D721Med (cell line): ENCODE measurements at regions not wholly inside any gene's neighbourhood (a gene's known extent, or its start where the extent isn't known, plus 50 kb on each side); places are given as distances from the start of the nearest gene placed in this dataset.

ENCODE experiments used
- DNase-seq: peaks from one replicate; pipeline ENCODE4 v3.0.0; 2011; ENCODE audit warnings: low spot score; ENCODE audit not compliant: insufficient read length
- FAIRE-seq: peaks from 2 replicates; lab custom pipeline; 2011; peaks lifted over from hg19 to GRCh38; lab: Jason Lieb, UNC
- TF ChIP-seq, protein P1 (sequence below): IDR thresholded peaks from 2 replicates; pipeline ENCODE4 v1.5.1; 2012; ENCODE audit warnings: mild to moderate bottlenecking, control low read depth; ENCODE audit not compliant: insufficient read depth; ENCODE audit errors: missing control alignments

GRCh38 chr2:198479065-198479464, 674.7 kb downstream of the PLCL1 start:
- DNase-seq (no peak), FAIRE-seq (no peak)

GRCh38 chr2:198478361-198478760, 674.0 kb downstream of the PLCL1 start:
- no peak for DNase-seq
- FAIRE-seq = no peak
- TF ChIP-seq, protein P1, sequence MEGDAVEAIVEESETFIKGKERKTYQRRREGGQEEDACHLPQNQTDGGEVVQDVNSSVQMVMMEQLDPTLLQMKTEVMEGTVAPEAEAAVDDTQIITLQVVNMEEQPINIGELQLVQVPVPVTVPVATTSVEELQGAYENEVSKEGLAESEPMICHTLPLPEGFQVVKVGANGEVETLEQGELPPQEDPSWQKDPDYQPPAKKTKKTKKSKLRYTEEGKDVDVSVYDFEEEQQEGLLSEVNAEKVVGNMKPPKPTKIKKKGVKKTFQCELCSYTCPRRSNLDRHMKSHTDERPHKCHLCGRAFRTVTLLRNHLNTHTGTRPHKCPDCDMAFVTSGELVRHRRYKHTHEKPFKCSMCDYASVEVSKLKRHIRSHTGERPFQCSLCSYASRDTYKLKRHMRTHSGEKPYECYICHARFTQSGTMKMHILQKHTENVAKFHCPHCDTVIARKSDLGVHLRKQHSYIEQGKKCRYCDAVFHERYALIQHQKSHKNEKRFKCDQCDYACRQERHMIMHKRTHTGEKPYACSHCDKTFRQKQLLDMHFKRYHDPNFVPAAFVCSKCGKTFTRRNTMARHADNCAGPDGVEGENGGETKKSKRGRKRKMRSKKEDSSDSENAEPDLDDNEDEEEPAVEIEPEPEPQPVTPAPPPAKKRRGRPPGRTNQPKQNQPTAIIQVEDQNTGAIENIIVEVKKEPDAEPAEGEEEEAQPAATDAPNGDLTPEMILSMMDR = no peak

More at GRCh38 chr2:198479065-198479464, 674.7 kb downstream of the PLCL1 start:
- TF ChIP-seq, protein P1 = no peak

GRCh38 chr2:198476007-198476406, 671.6 kb downstream of the PLCL1 start:
- no peak for FAIRE-seq
- DNase-seq = no peak
- TF ChIP-seq, protein P1 = no peak

DNA sequence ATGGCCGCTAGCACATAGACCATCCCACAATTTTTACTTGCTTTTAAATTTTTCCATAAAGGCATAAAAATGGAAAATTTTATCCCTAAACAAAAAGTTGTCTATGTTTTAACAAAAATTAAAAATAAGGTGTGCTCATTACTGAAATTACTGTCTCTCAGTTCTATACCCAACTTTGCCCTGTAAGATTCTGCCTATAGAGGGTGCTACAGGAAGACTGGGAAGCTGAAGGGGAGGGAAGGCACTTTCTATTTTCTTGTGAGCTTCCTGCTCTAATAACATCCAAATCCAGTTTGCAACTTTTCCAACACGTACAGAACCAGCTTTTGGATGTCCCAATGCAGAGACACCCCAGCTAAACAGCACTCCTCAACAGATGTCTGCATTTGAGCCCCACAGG, 666.9 kb downstream of the PLCL1 start:
- no peak for DNase-seq
- FAIRE-seq = no peak
- TF ChIP-seq, protein P1 = peak; percentile 22

- no peak for DNase-seq
- FAIRE-seq = no peak
- TF ChIP-seq, protein P1 = no peak
Measured at GRCh38 chr2:198468136-198468535, 663.7 kb downstream of the PLCL1 start.

- TF ChIP-seq, protein P1 = no peak
- DNase-seq (no peak), FAIRE-seq (no peak)
Measured at GRCh38 chr2:198465970-198466369, 661.6 kb downstream of the PLCL1 start.

GRCh38 chr2:198456418-198456817, 652.0 kb downstream of the PLCL1 start:
- TF ChIP-seq, protein P1 = no peak
- DNase-seq = no peak

More at GRCh38 chr2:198456418-198456817, 652.0 kb downstream of the PLCL1 start:
- FAIRE-seq = no peak
